ENCODE measurements at regions not wholly inside any gene's neighbourhood (a gene's known extent, or its start where the extent isn't known, plus 50 kb on each side); places are given as distances from the start of the nearest gene placed in this dataset.
"Not testable (repeated sequence)": the region's sequence is repeated elsewhere in the genome, so short reads cannot be mapped to it uniquely, and the experiment has no call there.

DNA sequence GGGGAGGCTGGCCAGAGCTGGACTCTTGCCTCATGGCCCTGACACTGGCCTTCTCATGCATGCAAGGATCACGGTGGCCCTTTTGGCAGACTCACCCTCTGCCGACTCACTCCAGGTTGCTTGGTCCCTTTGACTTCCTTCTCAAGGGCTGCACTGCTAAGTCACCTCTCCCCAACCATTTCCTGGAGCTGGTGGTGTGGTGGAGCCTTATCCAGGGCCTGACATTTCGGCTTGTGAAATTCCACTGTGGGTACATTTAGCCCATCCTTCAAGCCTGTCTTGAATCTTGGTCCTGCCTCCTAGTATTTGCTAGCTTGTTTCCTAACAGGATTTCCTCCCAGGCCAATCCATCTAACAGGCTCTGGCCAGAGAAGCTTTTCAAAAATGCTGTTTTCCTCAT lies 52.6 kb upstream of the JUN start:
- ATAC-seq = peak; percentile 78

DNA sequence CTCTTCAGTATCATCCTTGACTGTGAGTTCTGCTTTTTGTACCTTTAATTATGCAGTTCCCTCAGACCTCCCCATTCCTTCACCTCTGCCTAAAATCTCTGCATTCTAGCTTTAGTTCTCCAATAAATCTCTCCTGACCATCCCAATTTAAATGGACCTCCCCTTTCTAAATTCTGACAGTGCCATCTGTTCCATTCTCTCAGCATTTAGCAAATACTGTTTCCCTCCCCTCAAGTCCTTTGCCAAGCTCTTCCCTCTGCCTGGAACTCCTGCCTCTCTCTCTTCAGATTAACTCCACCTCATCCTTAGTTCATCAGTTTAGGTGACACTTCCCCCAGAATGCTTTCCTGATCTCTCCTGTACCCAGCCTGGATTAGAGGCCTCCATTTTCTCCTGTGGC lies 54.0 kb upstream of the JUN start:
- ATAC-seq = no peak

GRCh38 chr1:58839147-58839795 lies 55.4 kb upstream of the JUN start:
- no peak for ATAC-seq

GRCh38 chr1:58839846-58840835 lies 56.3 kb upstream of the JUN start:
- no peak for ATAC-seq

- ATAC-seq = peak; percentile 57
Measured at GRCh38 chr1:58841455-58841854, 57.6 kb upstream of the JUN start.

DNA sequence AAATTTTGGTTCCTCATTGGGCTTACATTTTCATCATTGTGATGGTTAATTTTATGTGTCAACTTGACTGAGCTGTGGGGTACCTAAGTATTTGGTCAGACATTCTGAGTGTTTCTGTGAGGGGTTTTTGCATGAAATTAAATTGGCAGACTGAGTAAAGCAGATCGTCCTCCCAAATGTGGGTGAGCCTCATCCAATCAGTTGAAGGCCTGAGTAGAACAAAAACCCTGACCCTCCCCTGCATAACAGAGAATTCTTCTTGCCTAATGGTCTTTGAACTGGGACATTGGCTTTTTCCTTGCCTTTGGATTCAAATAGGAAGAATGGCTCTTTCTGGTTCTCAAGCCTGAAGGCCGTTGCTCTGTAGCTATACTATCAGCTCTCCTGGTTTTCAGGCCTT lies 59.1 kb upstream of the JUN start:
- ATAC-seq = no peak

- no peak for ATAC-seq
Measured at GRCh38 chr1:58844176-58844575, 60.3 kb upstream of the JUN start.

DNA sequence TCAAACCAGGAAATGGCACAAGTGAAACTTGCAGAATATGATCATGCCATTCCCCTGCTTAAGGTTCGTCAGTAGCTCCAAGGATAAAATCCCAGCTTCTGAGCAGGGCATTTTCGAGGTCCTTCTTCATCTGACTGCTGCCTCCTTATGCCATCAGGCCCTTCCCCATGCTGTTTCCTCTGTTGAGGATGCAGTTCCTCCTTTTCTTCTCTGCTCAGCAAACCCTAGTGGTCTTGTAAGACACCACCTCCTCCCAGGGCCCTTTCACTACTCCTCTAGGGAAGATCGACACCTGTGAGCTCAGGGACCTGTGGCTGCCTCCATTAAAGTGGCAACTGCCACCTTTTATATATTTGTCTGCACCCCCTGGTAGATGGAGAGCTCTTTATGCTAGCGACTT lies 62.1 kb upstream of the JUN start:
- no peak for ATAC-seq

DNA sequence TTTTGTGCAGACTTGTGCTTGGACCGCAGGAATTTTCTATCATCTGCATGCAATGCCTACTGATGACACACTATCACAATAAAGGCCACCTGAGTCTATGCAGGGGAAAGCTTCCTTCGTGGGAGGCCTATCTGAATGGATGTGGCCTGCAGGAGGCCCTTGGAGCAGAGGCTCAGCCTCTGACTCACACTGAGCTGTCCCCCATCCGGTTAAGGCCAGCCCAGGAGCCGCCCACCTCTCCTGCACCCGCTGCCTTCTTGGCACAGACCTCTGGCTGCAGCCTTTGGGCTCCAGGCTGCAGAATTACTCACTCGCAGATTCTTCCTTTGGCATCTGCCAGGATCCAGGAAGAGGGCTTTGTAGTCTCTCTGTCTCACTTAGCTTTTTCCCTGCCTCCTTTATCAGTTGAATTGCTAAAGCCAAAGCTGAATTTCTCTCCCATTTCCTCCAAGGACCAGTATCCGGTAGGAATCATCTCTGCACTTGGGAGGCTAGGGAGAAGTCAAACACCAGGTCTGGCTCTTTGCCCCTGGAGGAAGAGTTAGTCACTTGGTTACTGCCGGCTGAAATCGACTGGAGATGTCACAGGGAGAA lies 65.1 kb upstream of the JUN start:
- peak; percentile 99 for ATAC-seq

DNA sequence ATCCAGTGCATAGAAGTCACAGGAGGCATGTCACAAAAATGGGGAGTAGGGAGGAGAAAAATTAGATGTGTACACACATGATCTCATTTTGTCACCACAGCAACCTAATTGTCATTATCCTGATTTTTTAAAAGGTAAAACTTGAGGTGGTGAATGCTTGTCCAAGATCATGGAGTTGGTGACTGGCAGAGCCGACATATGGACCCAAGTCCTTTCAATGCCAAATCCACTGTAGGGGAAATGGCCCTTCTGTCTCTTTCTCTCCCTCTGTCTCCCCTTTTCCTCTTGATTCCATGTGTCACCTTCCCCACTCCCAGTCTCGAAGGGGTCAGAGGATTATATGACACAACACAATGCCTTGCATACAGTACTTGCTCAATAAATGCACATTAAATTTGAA lies 65.7 kb upstream of the JUN start:
- ATAC-seq = no peak

DNA sequence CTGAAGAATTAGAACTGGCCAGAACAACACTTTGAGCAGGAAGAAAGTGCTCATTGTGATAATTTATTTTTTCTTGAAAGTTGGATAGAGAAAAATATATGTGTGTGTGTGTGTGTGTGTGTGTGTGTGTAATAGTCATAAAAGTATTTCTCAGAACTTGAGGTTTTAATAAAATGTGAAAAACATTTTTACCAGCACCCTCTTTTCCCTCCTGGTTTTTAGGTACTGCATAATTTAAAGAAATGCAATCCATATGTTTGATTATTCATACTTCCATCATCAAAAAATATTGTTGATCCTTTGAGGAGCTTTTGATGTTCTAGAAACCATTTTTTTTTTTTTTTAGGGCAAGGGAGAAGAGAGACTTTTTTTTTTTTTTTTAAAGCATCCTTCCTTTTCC lies 66.8 kb upstream of the JUN start:
- no peak for ATAC-seq

- ATAC-seq = no peak
Measured at GRCh38 chr1:58852731-58853485, 69.1 kb upstream of the JUN start.

- ATAC-seq = no peak
Measured at GRCh38 chr1:58854576-58854975, 70.7 kb upstream of the JUN start.

DNA sequence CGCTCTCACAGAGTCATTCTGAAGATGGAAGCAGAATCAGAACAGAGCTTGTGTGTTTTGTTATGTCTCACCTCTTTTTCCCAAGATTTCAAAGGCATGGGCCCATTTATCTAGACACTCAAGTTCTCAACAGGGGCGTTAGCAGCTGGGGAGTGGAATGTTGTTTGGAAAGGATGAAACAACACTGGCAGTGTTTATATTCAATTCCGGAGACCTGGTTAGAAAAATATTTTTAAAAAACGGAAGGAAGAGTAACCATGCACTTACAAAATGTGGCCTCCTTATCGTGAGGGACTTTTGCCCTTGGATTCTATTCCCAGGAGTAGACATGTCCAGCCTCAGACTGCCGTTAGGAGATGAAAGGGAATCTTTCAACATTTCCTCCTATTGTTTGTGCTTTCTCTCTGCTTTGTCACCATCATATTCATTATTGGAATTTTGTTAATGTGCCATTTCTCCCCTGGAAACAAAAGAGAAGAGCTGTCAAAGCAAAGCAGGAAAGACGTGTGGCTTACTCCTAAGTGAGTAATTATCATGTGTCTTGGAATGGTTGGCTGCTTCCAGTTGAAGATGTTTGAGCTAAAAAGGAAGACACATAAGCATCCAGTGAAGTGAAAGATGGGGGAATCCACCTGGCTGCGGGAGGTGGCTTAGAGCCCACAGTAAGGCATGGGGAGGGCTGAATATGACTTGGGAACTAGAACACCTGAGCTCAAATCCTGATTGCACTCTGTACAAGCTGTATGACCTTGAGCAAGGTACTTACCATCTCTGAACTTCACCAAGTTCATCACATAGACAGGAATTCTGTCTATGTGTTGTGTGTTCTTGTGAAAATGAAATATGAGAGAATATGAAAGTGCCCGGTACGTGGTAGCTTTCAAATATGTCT lies 71.7 kb upstream of the JUN start:
- ATAC-seq = no peak

GRCh38 chr1:58856281-58856680 lies 72.4 kb upstream of the JUN start:
- not testable (repeated sequence) for ATAC-seq

- no peak for ATAC-seq
Measured at GRCh38 chr1:58857680-58858673, 74.1 kb upstream of the JUN start.

DNA sequence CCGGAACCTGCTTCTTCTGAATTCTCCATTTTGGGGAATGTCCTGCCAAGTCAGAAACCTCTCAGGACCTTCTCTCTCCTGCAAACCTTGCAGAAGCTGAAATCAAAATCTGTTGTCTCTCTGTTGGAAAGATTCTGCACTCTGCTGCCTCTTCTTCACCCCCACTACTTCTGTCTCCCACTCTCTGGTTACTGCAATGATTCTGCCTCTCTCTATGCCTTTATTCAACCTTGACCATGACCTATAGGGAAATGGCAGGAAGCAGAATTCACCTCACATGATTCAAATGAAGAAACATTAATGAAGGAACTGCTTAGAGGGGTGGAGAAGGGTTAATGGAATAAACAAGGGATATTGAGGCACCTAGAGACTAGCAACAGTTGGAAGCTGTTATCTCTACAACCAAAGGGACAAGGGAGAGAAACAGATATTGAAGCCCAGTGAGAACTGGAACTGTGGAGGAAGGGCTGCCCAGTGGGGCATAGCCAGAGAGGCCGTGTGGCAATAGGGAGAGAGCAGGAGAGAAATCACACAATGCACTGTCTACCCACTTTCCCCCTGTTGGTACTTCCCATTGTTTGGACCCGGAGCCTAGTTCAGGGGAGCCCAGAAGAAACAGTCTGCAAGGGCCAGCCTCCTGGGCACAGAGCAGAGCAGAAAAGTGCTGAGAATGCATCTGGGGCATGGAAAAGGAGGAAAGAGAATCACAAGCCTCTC lies 76.1 kb upstream of the JUN start:
- no peak for ATAC-seq

DNA sequence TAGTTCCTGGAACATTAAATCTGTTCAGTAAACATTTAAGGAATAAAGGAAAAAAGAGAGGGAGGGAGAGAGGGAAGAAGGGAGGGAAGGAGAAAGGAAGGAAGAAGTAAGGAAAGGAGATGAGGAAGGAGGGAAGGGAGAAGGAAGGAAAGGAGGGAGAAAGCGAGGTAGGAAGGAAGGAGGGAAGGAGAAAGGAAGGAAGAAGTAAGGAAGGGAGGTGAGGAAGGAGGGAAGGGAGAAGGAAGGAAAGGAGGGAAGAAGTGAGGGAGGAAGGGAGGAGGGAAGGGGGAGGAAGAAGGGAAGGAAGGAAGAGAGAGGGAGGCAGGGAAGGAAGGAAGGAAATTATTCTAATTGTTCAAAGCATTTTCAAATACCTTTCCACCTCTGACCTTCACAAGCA lies 77.2 kb upstream of the JUN start:
- ATAC-seq = no peak

DNA sequence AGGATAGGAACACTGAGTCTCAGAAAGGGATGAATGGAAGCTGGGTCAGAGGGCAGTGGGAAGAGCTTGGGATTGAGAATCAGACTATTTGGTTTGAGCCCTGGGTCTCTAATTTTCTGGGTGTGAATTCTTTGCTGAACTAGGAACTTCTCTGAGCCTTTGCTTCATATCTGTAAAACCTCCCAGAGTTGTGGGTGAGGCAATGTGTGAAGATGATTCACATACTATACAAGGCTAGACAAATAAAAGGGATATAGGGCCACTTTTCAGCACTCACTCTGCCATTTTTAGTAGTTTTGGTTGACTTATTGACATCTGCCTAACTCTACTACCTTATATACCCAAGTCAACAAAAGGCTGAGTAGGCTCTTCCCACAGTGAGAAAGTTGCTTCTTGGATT lies 77.7 kb upstream of the JUN start:
- peak; percentile 72 for ATAC-seq

Measured in esophagus mucosa (tissue), 1 donor.